Activated CD8-positive, alpha-beta memory T cell treated with anti-CD3 and anti-CD28 coated beads, Interleukin-2, amount 50 U/mL, for 48 hours (primary cell): ENCODE measurements at regions not wholly inside any gene's neighbourhood (a gene's known extent, or its start where the extent isn't known, plus 50 kb on each side); places are given as distances from the start of the nearest gene placed in this dataset.

Experiments
- DNase-seq: peaks from one replicate; pipeline ENCODE4 v3.0.0-alpha.2; 2020

- no peak for DNase-seq
These were observed 50.9 kb upstream of the CDC42BPA start for GRCh38 chr1:227369102-227369760.
